Astrocyte of the hippocampus (primary cell): ENCODE measurements at regions not wholly inside any gene's neighbourhood (a gene's known extent, or its start where the extent isn't known, plus 50 kb on each side); places are given as distances from the start of the nearest gene placed in this dataset.
"Not testable (repeated sequence)": the region's sequence is repeated elsewhere in the genome, so short reads cannot be mapped to it uniquely, and the experiment has no call there.

Experiments
- DNase-seq: peaks from one replicate; pipeline ENCODE4 v3.0.0; 2011; ENCODE audit warnings: low read depth, low spot score

- no peak for DNase-seq
Measured at GRCh38 chr3:74134831-74135230, 479.6 kb downstream of the CNTN3 start.

GRCh38 chr3:74131546-74132328 is 482.7 kb downstream of the CNTN3 start:
- DNase-seq, result not testable (repeated sequence)

- DNase-seq, result no peak
Measured at GRCh38 chr3:74129611-74130010, 484.8 kb downstream of the CNTN3 start.

GRCh38 chr3:74129056-74129455 is 485.4 kb downstream of the CNTN3 start:
- no peak for DNase-seq

GRCh38 chr3:74127256-74127655 is 487.2 kb downstream of the CNTN3 start:
- peak; percentile 4 for DNase-seq

GRCh38 chr3:74124782-74125181 is 489.7 kb downstream of the CNTN3 start:
- no peak for DNase-seq

GRCh38 chr3:74122281-74122680 is 492.2 kb downstream of the CNTN3 start:
- DNase-seq, result no peak

- DNase-seq, result no peak
Measured at GRCh38 chr3:74121761-74122160, 492.7 kb downstream of the CNTN3 start.

- DNase-seq, result peak; percentile 7
Measured at GRCh38 chr3:74119221-74119620, 494.5 kb upstream of the PDZRN3 start.

- DNase-seq, result no peak
Measured at GRCh38 chr3:74115906-74116305, 491.2 kb upstream of the PDZRN3 start.

- DNase-seq, result no peak
Measured at GRCh38 chr3:74107451-74107850, 482.7 kb upstream of the PDZRN3 start.

GRCh38 chr3:74106925-74107324 is 482.2 kb upstream of the PDZRN3 start:
- no peak for DNase-seq

- DNase-seq, result no peak
Measured at GRCh38 chr3:74091204-74091603, 466.5 kb upstream of the PDZRN3 start.

GRCh38 chr3:74089814-74090213 is 465.1 kb upstream of the PDZRN3 start:
- DNase-seq, result peak; percentile 16

- DNase-seq, result peak; percentile 5
Measured at GRCh38 chr3:74080056-74080461, 455.3 kb upstream of the PDZRN3 start.

GRCh38 chr3:74075241-74075640 is 450.5 kb upstream of the PDZRN3 start:
- DNase-seq, result no peak

- DNase-seq, result no peak
Measured at GRCh38 chr3:74074700-74075099, 450.0 kb upstream of the PDZRN3 start.

- DNase-seq, result peak; percentile 57
Measured at GRCh38 chr3:74067296-74067695, 442.6 kb upstream of the PDZRN3 start.

- DNase-seq, result no peak
Measured at GRCh38 chr3:74066456-74066855, 441.7 kb upstream of the PDZRN3 start.

GRCh38 chr3:74059923-74060600 is 435.3 kb upstream of the PDZRN3 start:
- no peak for DNase-seq

GRCh38 chr3:74059301-74059922 is 434.7 kb upstream of the PDZRN3 start:
- DNase-seq, result no peak

- DNase-seq, result no peak
Measured at GRCh38 chr3:74057169-74057568, 432.4 kb upstream of the PDZRN3 start.

GRCh38 chr3:74055061-74055460 is 430.3 kb upstream of the PDZRN3 start:
- DNase-seq, result no peak
